Astrocyte of the spinal cord (primary cell): ENCODE measurements at regions not wholly inside any gene's neighbourhood (a gene's known extent, or its start where the extent isn't known, plus 50 kb on each side); places are given as distances from the start of the nearest gene placed in this dataset.

ENCODE experiments used
- DNase-seq: peaks from one replicate; pipeline ENCODE4 v3.0.0; 2011; ENCODE audit warnings: low read depth, low spot score
- H3K4me3 ChIP-seq: 2 replicates; pipeline ENCODE4 v1.5.1; 2011; ENCODE audit warnings: low read depth, mild to moderate bottlenecking, low read length, moderate library complexity
- CTCF ChIP-seq: IDR thresholded peaks from 2 replicates; pipeline ENCODE4 v1.5.1; 2012; ENCODE audit warnings: low read depth, mild to moderate bottlenecking, low read length, inconsistent platforms
- in situ Hi-C: cut with HindIII; loops from 2 replicates; pipeline ENCODE4 v1.10.0; 2017; ENCODE audit warnings: low sequenced_read_pairs

- no peak for DNase-seq
- in situ Hi-C loops: no loop called here
- H3K4me3 ChIP-seq: no peak overlapping the region
- no peak for TF ChIP-seq CTCF
Measured at GRCh38 chr5:158027806-158028775, 169.1 kb upstream of the CLINT1 start.

- no peak for TF ChIP-seq CTCF
- no peak overlapping the region for H3K4me3 ChIP-seq
- in situ Hi-C loops: no loop called here
- DNase-seq: no peak
Measured at GRCh38 chr5:158026304-158027031, 167.5 kb upstream of the CLINT1 start.

- DNase-seq: no peak
- in situ Hi-C loops: no loop called here
- no peak overlapping the region for H3K4me3 ChIP-seq
- TF ChIP-seq CTCF: no peak
Measured at GRCh38 chr5:158023266-158023665, 164.3 kb upstream of the CLINT1 start.

- TF ChIP-seq CTCF: no peak
- H3K4me3 ChIP-seq: no peak overlapping the region
- no peak for DNase-seq
- in situ Hi-C loops: no loop called here
Measured at GRCh38 chr5:158022837-158023236, 163.9 kb upstream of the CLINT1 start.

- in situ Hi-C loops: no loop called here
- no peak for TF ChIP-seq CTCF
- no peak for DNase-seq
- H3K4me3 ChIP-seq: no peak overlapping the region
Measured at GRCh38 chr5:158022393-158022792, 163.4 kb upstream of the CLINT1 start.

GRCh38 chr5:158020555-158021418, 161.8 kb upstream of the CLINT1 start:
- in situ Hi-C loops: no loop called here
- no peak overlapping the region for H3K4me3 ChIP-seq
- DNase-seq: no peak
- no peak for TF ChIP-seq CTCF
